SH-SY5Y (cell line): ENCODE measurements at regions not wholly inside any gene's neighbourhood (a gene's known extent, or its start where the extent isn't known, plus 50 kb on each side); places are given as distances from the start of the nearest gene placed in this dataset.

ENCODE experiments used
- GATA2 ChIP-seq: IDR thresholded peaks from 2 replicates; pipeline ENCODE4 v1.6.1; 2011; ENCODE audit warnings: mild to moderate bottlenecking, low read depth, low read length
- GATA3 ChIP-seq: IDR thresholded peaks from 2 replicates; pipeline ENCODE4 v1.6.1; 2011; ENCODE audit warnings: low read depth, mild to moderate bottlenecking, low read length, moderate library complexity

DNA sequence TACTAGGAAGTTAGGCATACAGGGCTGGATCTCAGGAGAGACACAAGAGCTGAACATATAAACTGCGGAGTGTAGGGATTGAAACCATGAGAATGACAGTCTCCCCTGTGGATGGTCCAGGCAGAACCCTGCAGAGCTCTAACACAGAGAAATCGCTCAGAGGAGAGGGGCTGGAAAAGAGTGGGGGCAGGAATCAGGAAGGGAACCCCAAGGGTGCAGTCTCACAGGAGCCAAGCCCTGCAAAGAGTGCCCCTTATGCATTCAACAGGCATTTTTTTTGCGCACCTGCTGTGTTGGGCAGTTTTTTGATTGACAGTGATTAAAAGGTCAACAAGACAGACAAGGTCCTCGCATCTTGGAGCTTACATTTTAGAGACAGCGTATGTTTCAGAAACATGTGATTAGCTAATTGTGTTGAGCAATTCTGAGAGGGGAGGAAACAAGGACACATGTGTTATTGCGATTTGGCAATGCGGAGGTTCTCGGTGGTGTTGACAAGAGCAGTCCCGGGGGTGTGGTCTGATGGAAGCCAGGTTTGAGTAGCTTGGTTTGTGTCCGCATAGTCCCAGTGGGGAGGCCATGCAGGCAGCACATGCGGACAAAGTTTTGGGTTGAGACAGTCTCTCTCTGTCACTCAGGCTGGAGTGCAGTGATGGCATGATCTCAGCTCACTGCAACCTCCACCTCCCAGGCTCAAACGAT is 182.6 kb upstream of the IRS2 start:
- TF ChIP-seq GATA3 (no peak), GATA2 (no peak)
